CD4-positive, CD25-positive, alpha-beta regulatory T cell (primary cell): ENCODE measurements at regions not wholly inside any gene's neighbourhood (a gene's known extent, or its start where the extent isn't known, plus 50 kb on each side); places are given as distances from the start of the nearest gene placed in this dataset.
A peak's percentile ranks its signal among the peaks of the same experiment; 100 is the strongest.

Experiments
- ATAC-seq, 2 donors: fragments of 150-1000 bp; cut with Tn5 transposase; one replicate each; pipeline ENCODE4 v1.10.0; 2021; ENCODE audit warnings: low read depth in 2 of 2, moderate number of reproducible peaks in 2 of 2, moderate library complexity in 1 of 2
- DNase-seq, 3 donors: peaks; one replicate each; pipeline versions ENCODE4 v3.0.0 to v3.0.0-alpha.2; 2012 to 2022; ENCODE audit warnings: mixed read lengths in 1 of 3
- H3K27ac ChIP-seq: one replicate; pipeline ENCODE4 v1.7.0; 2013; ENCODE audit warnings: mild to moderate bottlenecking, low read length; ENCODE audit not compliant: insufficient read depth, poor library complexity, severe bottlenecking
- H3K27me3 ChIP-seq: one replicate; pipeline ENCODE4 v1.7.0; 2013; ENCODE audit warnings: low read length; ENCODE audit not compliant: control insufficient read depth, insufficient read depth
- H3K36me3 ChIP-seq: one replicate; pipeline ENCODE4 v1.7.0; 2013; ENCODE audit warnings: mild to moderate bottlenecking, low read length, moderate library complexity; ENCODE audit not compliant: control insufficient read depth, insufficient read depth
- H3K4me1 ChIP-seq: 2 replicates; pipeline ENCODE4 v1.7.0; 2013; ENCODE audit warnings: mild to moderate bottlenecking, low read length; ENCODE audit not compliant: insufficient read depth, control insufficient read depth, poor library complexity, severe bottlenecking
- H3K4me3 ChIP-seq: one replicate; pipeline ENCODE4 v1.7.0; 2013; ENCODE audit warnings: low read depth, mild to moderate bottlenecking, low read length, moderate library complexity
- H3K9me3 ChIP-seq, 2 experiments: 1 replicate in 1 of 2; 2 replicates in 1 of 2; pipeline ENCODE4 v1.7.0; 2013; ENCODE audit warnings: low read length in 2 of 2, mild to moderate bottlenecking in 1 of 2, moderate library complexity in 1 of 2; ENCODE audit not compliant: control insufficient read depth in 2 of 2
- H3K27ac Mint-ChIP-seq, 3 donors: one replicate each; pipeline ENCODE4 v1.8.0; 2020 to 2022; ENCODE audit warnings: mild to moderate bottlenecking in 3 of 3, mixed read lengths in 3 of 3, moderate library complexity in 2 of 3
- H3K27me3 Mint-ChIP-seq: one replicate; pipeline ENCODE4 v1.8.0; 2022; ENCODE audit warnings: mild to moderate bottlenecking, mixed read lengths
- H3K36me3 Mint-ChIP-seq: one replicate; pipeline ENCODE4 v1.8.0; 2020; ENCODE audit warnings: mixed read lengths
- H3K4me1 Mint-ChIP-seq, 4 donors: one replicate each; pipeline ENCODE4 v1.8.0; 2020 to 2022; ENCODE audit warnings: mixed read lengths in 4 of 4, mild to moderate bottlenecking in 1 of 4
- H3K4me3 Mint-ChIP-seq, 4 donors: one replicate each; pipeline ENCODE4 v1.8.0; 2020 to 2022; ENCODE audit warnings: mild to moderate bottlenecking in 4 of 4, mixed read lengths in 4 of 4, moderate library complexity in 3 of 4
- H3K9me3 Mint-ChIP-seq, 7 donors: one replicate each; pipeline ENCODE4 v1.8.0; 2020 to 2022; ENCODE audit warnings: mixed read lengths in 7 of 7, mild to moderate bottlenecking in 3 of 7, moderate library complexity in 2 of 7

- ATAC-seq (no peak), DNase-seq (no peak)
- H3K9me3 ChIP-seq = no peaks in the 10 kb centered on the region
- Mint-ChIP-seq H3K36me3 (no peaks in the 10 kb centered on the region), H3K4me3 (peak overlapping the region in 1 of 4 donors; percentile 16), H3K27me3 (no peaks in the 10 kb centered on the region), H3K27ac (no peak overlapping the region), H3K4me1 (peaks cover 0 to 12% (median 9%) of the 10 kb centered on the region in 4 donors), H3K9me3 (peaks cover 0 to 5% (median 1%) of the 10 kb centered on the region in 7 donors)
- no peaks in the 10 kb centered on the region for H3K36me3 ChIP-seq
- H3K4me1 ChIP-seq = peaks cover 7% of the 10 kb centered on the region
- H3K4me3 ChIP-seq = no peak overlapping the region
- H3K27me3 ChIP-seq = no peaks in the 10 kb centered on the region
- no peak overlapping the region for H3K27ac ChIP-seq
These were observed 148.4 kb downstream of the TENT4A start for GRCh38 chr5:6861667-6862066.

GRCh38 chr5:6862306-6862705 lies 149.1 kb downstream of the TENT4A start:
- no peak overlapping the region for H3K27ac ChIP-seq
- H3K9me3 ChIP-seq = no peaks in the 10 kb centered on the region
- Mint-ChIP-seq H3K27ac (no peak overlapping the region), H3K4me1 (peaks cover 0 to 12% (median 9%) of the 10 kb centered on the region in 4 donors), H3K27me3 (no peaks in the 10 kb centered on the region), H3K36me3 (no peaks in the 10 kb centered on the region), H3K4me3 (no peak overlapping the region), H3K9me3 (peaks cover 0 to 5% (median 1%) of the 10 kb centered on the region in 7 donors)
- no peaks in the 10 kb centered on the region for H3K36me3 ChIP-seq
- H3K4me1 ChIP-seq = peaks cover 7% of the 10 kb centered on the region
- no peak overlapping the region for H3K4me3 ChIP-seq
- ATAC-seq = no peak
- DNase-seq = no peak
- H3K27me3 ChIP-seq = no peaks in the 10 kb centered on the region

GRCh38 chr5:6867712-6868111 lies 154.5 kb downstream of the TENT4A start:
- Mint-ChIP-seq H3K4me3 (no peak overlapping the region), H3K27ac (no peak overlapping the region), H3K9me3 (peaks cover 0 to 5% (median 0%) of the 10 kb centered on the region in 7 donors), H3K4me1 (peaks cover 0 to 11% (median 2%) of the 10 kb centered on the region in 4 donors), H3K27me3 (no peaks in the 10 kb centered on the region), H3K36me3 (no peaks in the 10 kb centered on the region)
- no peaks in the 10 kb centered on the region for H3K36me3 ChIP-seq
- H3K9me3 ChIP-seq = no peaks in the 10 kb centered on the region
- H3K4me1 ChIP-seq = no peaks in the 10 kb centered on the region
- no peaks in the 10 kb centered on the region for H3K27me3 ChIP-seq
- no peak for ATAC-seq
- no peak overlapping the region for H3K27ac ChIP-seq
- DNase-seq = no peak
- no peak overlapping the region for H3K4me3 ChIP-seq

GRCh38 chr5:6868171-6868570 lies 154.9 kb downstream of the TENT4A start:
- Mint-ChIP-seq H3K27me3 (no peaks in the 10 kb centered on the region), H3K9me3 (peaks cover 0 to 5% (median 0%) of the 10 kb centered on the region in 7 donors), H3K4me3 (no peak overlapping the region), H3K36me3 (no peaks in the 10 kb centered on the region), H3K27ac (no peak overlapping the region), H3K4me1 (peaks cover 0 to 11% (median 2%) of the 10 kb centered on the region in 4 donors)
- H3K27me3 ChIP-seq = no peaks in the 10 kb centered on the region
- no peak overlapping the region for H3K4me3 ChIP-seq
- no peaks in the 10 kb centered on the region for H3K36me3 ChIP-seq
- no peak overlapping the region for H3K27ac ChIP-seq
- ATAC-seq (no peak), DNase-seq (no peak)
- no peaks in the 10 kb centered on the region for H3K9me3 ChIP-seq
- no peaks in the 10 kb centered on the region for H3K4me1 ChIP-seq

- H3K9me3 Mint-ChIP-seq = peaks cover 0 to 5% (median 0%) of the 10 kb centered on the region in 7 donors
- Histone ChIP-seq H3K36me3 (no peaks in the 10 kb centered on the region), H3K27me3 (no peaks in the 10 kb centered on the region), H3K27ac (no peak overlapping the region), H3K4me1 (no peaks in the 10 kb centered on the region), H3K4me3 (no peak overlapping the region), H3K9me3 (no peaks in the 10 kb centered on the region)
- peak in 1 of 3 donors; percentile 30 for DNase-seq
- peaks cover 0 to 11% (median 2%) of the 10 kb centered on the region in 4 donors for H3K4me1 Mint-ChIP-seq
- H3K27me3 Mint-ChIP-seq = no peaks in the 10 kb centered on the region
- H3K27ac Mint-ChIP-seq = no peak overlapping the region
- H3K36me3 Mint-ChIP-seq = no peaks in the 10 kb centered on the region
- no peak overlapping the region for H3K4me3 Mint-ChIP-seq
- no peak for ATAC-seq
These were observed 155.5 kb downstream of the TENT4A start for GRCh38 chr5:6868575-6869215.

GRCh38 chr5:6869677-6870076 lies 156.4 kb downstream of the TENT4A start:
- Histone ChIP-seq H3K4me1 (no peaks in the 10 kb centered on the region), H3K27ac (no peak overlapping the region), H3K4me3 (no peak overlapping the region), H3K9me3 (no peaks in the 10 kb centered on the region), H3K36me3 (no peaks in the 10 kb centered on the region), H3K27me3 (no peaks in the 10 kb centered on the region)
- no peaks in the 10 kb centered on the region for H3K36me3 Mint-ChIP-seq
- H3K9me3 Mint-ChIP-seq = peaks cover 0 to 5% (median 0%) of the 10 kb centered on the region in 7 donors
- ATAC-seq (no peak), DNase-seq (no peak)
- H3K27ac Mint-ChIP-seq = no peak overlapping the region
- no peak overlapping the region for H3K4me3 Mint-ChIP-seq
- H3K27me3 Mint-ChIP-seq = no peaks in the 10 kb centered on the region
- H3K4me1 Mint-ChIP-seq = peaks cover 0 to 11% (median 2%) of the 10 kb centered on the region in 4 donors

- Mint-ChIP-seq H3K4me1 (peaks cover 0 to 11% (median 2%) of the 10 kb centered on the region in 4 donors), H3K4me3 (no peak overlapping the region), H3K9me3 (no peaks in the 10 kb centered on the region), H3K27ac (no peak overlapping the region), H3K36me3 (no peaks in the 10 kb centered on the region), H3K27me3 (no peaks in the 10 kb centered on the region)
- no peaks in the 10 kb centered on the region for H3K27me3 ChIP-seq
- no peaks in the 10 kb centered on the region for H3K4me1 ChIP-seq
- ATAC-seq = no peak
- no peak for DNase-seq
- H3K9me3 ChIP-seq = no peaks in the 10 kb centered on the region
- H3K4me3 ChIP-seq = no peak overlapping the region
- H3K27ac ChIP-seq = no peak overlapping the region
- H3K36me3 ChIP-seq = no peaks in the 10 kb centered on the region
These were observed 159.4 kb downstream of the TENT4A start for GRCh38 chr5:6872441-6873160.

- Mint-ChIP-seq H3K27ac (no peak overlapping the region), H3K27me3 (no peaks in the 10 kb centered on the region), H3K9me3 (no peaks in the 10 kb centered on the region), H3K36me3 (no peaks in the 10 kb centered on the region), H3K4me3 (no peak overlapping the region), H3K4me1 (peaks cover 0 to 11% (median 1%) of the 10 kb centered on the region in 4 donors)
- H3K27me3 ChIP-seq = no peaks in the 10 kb centered on the region
- no peaks in the 10 kb centered on the region for H3K9me3 ChIP-seq
- H3K4me3 ChIP-seq = no peak overlapping the region
- ATAC-seq = no peak
- DNase-seq = no peak
- no peaks in the 10 kb centered on the region for H3K36me3 ChIP-seq
- H3K27ac ChIP-seq = no peak overlapping the region
- no peaks in the 10 kb centered on the region for H3K4me1 ChIP-seq
These were observed 160.1 kb downstream of the TENT4A start for GRCh38 chr5:6873359-6873758.
